Muscle layer of colon (tissue), 2 donors: ENCODE measurements at regions not wholly inside any gene's neighbourhood (a gene's known extent, or its start where the extent isn't known, plus 50 kb on each side); places are given as distances from the start of the nearest gene placed in this dataset.
"Not testable (repeated sequence)": the region's sequence is repeated elsewhere in the genome, so short reads cannot be mapped to it uniquely, and the experiment has no call there.

Experiments
- H3K27ac ChIP-seq: one replicate; pipeline ENCODE4 v1.7.0; 2013; ENCODE audit warnings: low read depth, mild to moderate bottlenecking, low read length, moderate library complexity
- H3K27me3 ChIP-seq, 2 donors: one replicate each; pipeline ENCODE4 v1.7.0; 2013; ENCODE audit warnings: low read length in 2 of 2, mild to moderate bottlenecking in 2 of 2; ENCODE audit not compliant: insufficient read depth in 2 of 2, control insufficient read depth in 1 of 2
- H3K36me3 ChIP-seq: one replicate; pipeline ENCODE4 v1.7.0; 2013; ENCODE audit warnings: mild to moderate bottlenecking, low read length; ENCODE audit not compliant: insufficient read depth
- H3K4me1 ChIP-seq: one replicate; pipeline ENCODE4 v1.7.0; 2013; ENCODE audit warnings: mild to moderate bottlenecking, low read length; ENCODE audit not compliant: insufficient read depth
- H3K4me3 ChIP-seq, 2 donors: one replicate each; pipeline ENCODE4 v1.7.0; 2013; ENCODE audit warnings: low read length in 2 of 2, low read depth in 1 of 2, mild to moderate bottlenecking in 1 of 2, moderate library complexity in 1 of 2
- H3K9ac ChIP-seq: one replicate; pipeline ENCODE4 v1.7.0; 2013; ENCODE audit warnings: low read length
- H3K9me3 ChIP-seq: one replicate; pipeline ENCODE4 v1.7.0; 2013; ENCODE audit warnings: mild to moderate bottlenecking, low read length
- donor health status: abdominal sarcoma.
- donor health status: Adenocarcinoma of cecum.

DNA sequence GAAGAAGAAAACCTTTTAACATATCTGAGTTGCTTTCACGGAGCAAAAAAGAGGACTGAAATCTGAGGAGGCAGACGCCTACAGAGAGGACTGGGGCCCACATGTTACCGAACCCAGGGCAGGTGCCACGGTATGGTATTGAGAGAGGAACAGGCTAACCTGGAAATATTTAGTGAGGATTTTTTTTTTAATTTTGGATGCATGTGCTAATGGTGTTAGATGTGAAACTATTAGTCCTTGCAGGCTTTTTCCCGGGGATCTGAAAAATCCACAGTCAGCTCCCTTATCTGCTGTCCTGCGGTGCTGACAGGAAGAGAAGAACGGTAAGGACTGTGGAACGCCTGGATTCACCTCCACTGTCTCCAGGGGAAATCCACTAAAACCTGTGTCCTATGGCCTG is 819.7 kb downstream of the TMEM121 start:
- Histone ChIP-seq H3K27ac (no peak overlapping the region), H3K27me3 (no peaks in the 10 kb centered on the region)

GRCh38 chr14:106346534-106347290 is 820.3 kb downstream of the TMEM121 start:
- Histone ChIP-seq H3K9ac (no peak overlapping the region), H3K9me3 (no peaks in the 10 kb centered on the region), H3K4me1 (no peaks in the 10 kb centered on the region), H3K36me3 (no peaks in the 10 kb centered on the region), H3K27ac (no peak overlapping the region), H3K4me3 (no peak overlapping the region), H3K27me3 (no peaks in the 10 kb centered on the region)

More for the DNA sequence above, 819.7 kb downstream of the TMEM121 start:
- Histone ChIP-seq H3K9ac (no peak overlapping the region), H3K36me3 (no peaks in the 10 kb centered on the region), H3K4me3 (no peak overlapping the region), H3K9me3 (no peaks in the 10 kb centered on the region), H3K4me1 (no peaks in the 10 kb centered on the region)

- no peaks in the 10 kb centered on the region for H3K36me3 ChIP-seq
- H3K27ac ChIP-seq: no peak overlapping the region
- H3K4me1 ChIP-seq: no peaks in the 10 kb centered on the region
- H3K4me3 ChIP-seq: no peak overlapping the region
- no peaks in the 10 kb centered on the region for H3K9me3 ChIP-seq
- no peaks in the 10 kb centered on the region for H3K27me3 ChIP-seq
- H3K9ac ChIP-seq: no peak overlapping the region
These were observed 821.0 kb downstream of the TMEM121 start for GRCh38 chr14:106347291-106347778.

- Histone ChIP-seq H3K9ac (no peak overlapping the region), H3K27me3 (no peaks in the 10 kb centered on the region), H3K4me1 (no peaks in the 10 kb centered on the region), H3K9me3 (no peaks in the 10 kb centered on the region), H3K36me3 (no peaks in the 10 kb centered on the region), H3K27ac (no peak overlapping the region), H3K4me3 (no peak overlapping the region)
These were observed 821.7 kb downstream of the TMEM121 start for GRCh38 chr14:106347890-106348755.

GRCh38 chr14:106348873-106349540 is 822.6 kb downstream of the TMEM121 start:
- not testable (repeated sequence) for H3K36me3 ChIP-seq, H3K4me1 ChIP-seq, H3K27me3 ChIP-seq, H3K9ac ChIP-seq, H3K4me3 ChIP-seq, H3K9me3 ChIP-seq, H3K27ac ChIP-seq

DNA sequence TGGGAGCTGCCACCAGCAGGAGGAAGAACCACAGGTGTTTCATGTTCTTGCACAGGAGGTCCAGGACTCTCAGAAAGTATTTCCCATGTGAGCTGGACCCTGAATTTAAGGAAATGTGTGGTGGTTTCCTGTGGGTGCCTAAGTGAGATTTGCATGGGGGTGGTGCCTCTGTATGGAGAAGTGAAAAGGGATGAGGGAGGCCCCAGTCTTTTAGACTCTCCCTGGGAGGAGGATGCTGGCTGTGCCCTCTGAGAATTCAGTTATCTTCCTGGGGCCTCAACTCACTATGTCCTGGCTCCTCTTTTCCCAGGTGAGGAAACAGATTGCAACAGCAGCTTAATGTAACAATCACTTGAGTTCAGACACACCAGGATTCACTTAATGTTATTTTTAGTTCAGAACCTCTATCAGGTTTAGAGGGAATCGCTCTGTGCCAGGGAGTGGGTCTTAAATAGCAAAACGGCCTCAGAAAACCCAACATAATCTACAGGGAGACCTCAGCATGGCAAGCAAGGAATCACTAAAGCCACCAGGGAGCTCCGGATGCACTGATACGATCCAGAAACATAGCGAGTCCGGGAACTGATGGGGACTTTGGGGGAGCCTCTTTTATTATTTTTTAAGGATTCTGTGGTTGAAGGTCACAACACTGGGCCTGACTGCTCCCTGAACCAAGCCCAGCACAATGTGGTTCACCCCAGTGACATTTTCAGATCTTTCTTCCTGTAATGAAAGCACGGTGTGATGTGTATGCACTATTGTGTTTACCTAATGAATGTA is 823.5 kb downstream of the TMEM121 start:
- not testable (repeated sequence) for H3K27ac ChIP-seq, H3K4me3 ChIP-seq, H3K9me3 ChIP-seq, H3K4me1 ChIP-seq, H3K27me3 ChIP-seq, H3K36me3 ChIP-seq, H3K9ac ChIP-seq

- H3K36me3 ChIP-seq, H3K27ac ChIP-seq, H3K27me3 ChIP-seq, H3K4me1 ChIP-seq, H3K9me3 ChIP-seq, H3K4me3 ChIP-seq, H3K9ac ChIP-seq: not testable (repeated sequence)
These were observed 828.8 kb downstream of the TMEM121 start for GRCh38 chr14:106355007-106355791.

GRCh38 chr14:106355881-106356642 is 829.7 kb downstream of the TMEM121 start:
- not testable (repeated sequence) for H3K36me3 ChIP-seq, H3K4me1 ChIP-seq, H3K4me3 ChIP-seq, H3K9me3 ChIP-seq, H3K27me3 ChIP-seq, H3K9ac ChIP-seq, H3K27ac ChIP-seq

DNA sequence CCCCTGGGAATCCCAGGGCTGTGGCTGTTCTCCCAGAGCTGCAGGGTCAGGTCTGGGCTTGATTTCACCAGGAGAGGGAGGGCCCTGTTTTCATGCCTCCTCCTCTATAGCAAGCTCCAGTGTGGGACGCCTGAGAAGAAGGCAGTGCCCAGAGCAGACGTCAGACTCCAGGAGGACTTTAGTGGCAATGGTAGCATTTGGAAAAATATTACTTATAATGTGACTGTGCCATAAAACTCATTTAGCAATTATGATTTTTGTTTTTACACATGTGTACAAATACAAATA is 830.2 kb downstream of the TMEM121 start:
- not testable (repeated sequence) for H3K9ac ChIP-seq

DNA sequence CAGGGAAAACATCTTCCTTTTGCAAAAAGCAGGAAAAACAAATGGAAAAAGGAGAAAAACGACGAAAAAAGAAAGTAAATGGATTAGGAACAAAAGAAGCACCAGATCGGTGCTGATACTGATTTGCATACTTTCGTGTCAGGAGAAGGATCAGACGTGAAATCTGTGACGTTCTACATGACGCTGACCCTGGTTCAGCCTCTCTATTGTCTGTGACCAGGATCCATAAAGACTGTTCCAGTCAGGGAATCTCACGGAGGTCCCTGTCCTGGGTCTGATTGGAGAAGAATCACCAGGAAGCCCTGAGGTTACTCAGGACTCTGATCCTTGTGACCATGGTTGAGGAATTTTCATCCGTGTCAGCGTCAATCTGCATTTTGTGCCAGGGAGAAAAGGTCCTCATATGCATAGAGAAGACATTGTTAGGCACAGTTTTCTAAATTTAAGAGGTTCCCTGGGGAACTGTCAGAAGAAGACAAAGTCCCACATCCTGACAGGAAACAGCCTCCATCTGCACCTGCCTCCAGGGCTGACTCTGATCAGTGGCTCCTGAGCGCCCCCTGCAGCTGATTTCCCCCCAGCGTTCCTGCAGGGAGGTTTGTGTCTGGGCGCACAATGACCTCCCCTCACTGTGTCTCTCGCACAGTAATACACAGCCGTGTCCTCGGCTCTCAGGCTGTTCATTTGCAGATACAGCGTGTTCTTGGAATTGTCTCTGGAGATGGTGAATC is 832.9 kb downstream of the TMEM121 start:
- H3K4me3 ChIP-seq, H3K27me3 ChIP-seq, H3K27ac ChIP-seq: not testable (repeated sequence)

More for the DNA sequence above, 830.2 kb downstream of the TMEM121 start:
- not testable (repeated sequence) for H3K9me3 ChIP-seq, H3K4me1 ChIP-seq, H3K27ac ChIP-seq, H3K27me3 ChIP-seq, H3K36me3 ChIP-seq, H3K4me3 ChIP-seq

More for the DNA sequence above, 832.9 kb downstream of the TMEM121 start:
- not testable (repeated sequence) for H3K4me1 ChIP-seq, H3K9me3 ChIP-seq, H3K9ac ChIP-seq, H3K36me3 ChIP-seq
